ENCODE measurements at regions not wholly inside any gene's neighbourhood (a gene's known extent, or its start where the extent isn't known, plus 50 kb on each side); places are given as distances from the start of the nearest gene placed in this dataset.

GRCh38 chr9:38177680-38178079 is 108.7 kb upstream of the SHB start:
- no peak for TF ChIP-seq POLR2A (IDR thresholded peaks at IDR 0.05; ENCODE audit: low read depth, low read length)
- no peak for TF ChIP-seq POLR2AphosphoS5 (IDR thresholded peaks at IDR 0.05; ENCODE audit: low read depth, low read length)
